SK-N-SH treated with all-trans-retinoic acid at 6 μM for 48 hours (cell line): ENCODE measurements at regions not wholly inside any gene's neighbourhood (a gene's known extent, or its start where the extent isn't known, plus 50 kb on each side); places are given as distances from the start of the nearest gene placed in this dataset.

Experiments
- ATAC-seq: fragments of 200-7000 bp; cut with Tn5 transposase; 3 replicates; pipeline ENCODE4 v1.9.1; 2020; ENCODE audit warnings: mild to moderate bottlenecking, moderate library complexity
- ARNTL ChIP-seq: fragments of 450-650 bp; formaldehyde crosslinking; IDR thresholded peaks from 2 replicates; pipeline ENCODE4 v1.5.0; 2020; ENCODE audit warnings: low read depth, mild to moderate bottlenecking, moderate library complexity, borderline replicate concordance
- BACH2 ChIP-seq: fragments of 250-450 bp; sonication (Bioruptor Pico); IDR thresholded peaks from 2 replicates; pipeline ENCODE4 v1.9.0; 2021; ENCODE audit warnings: mild to moderate bottlenecking, borderline replicate concordance
- CREB5 ChIP-seq: fragments of 250-450 bp; sonication (Bioruptor Pico); IDR thresholded peaks from 2 replicates; pipeline ENCODE4 v1.5.1; 2020; ENCODE audit warnings: low read depth, mild to moderate bottlenecking, moderate library complexity
- CSDC2 ChIP-seq: fragments of 250-450 bp; sonication (Bioruptor Pico); IDR thresholded peaks from 2 replicates; pipeline ENCODE4 v1.5.0; 2020; ENCODE audit warnings: mild to moderate bottlenecking, moderate library complexity
- GLIS3 ChIP-seq: fragments of 250-450 bp; sonication (Bioruptor Pico); IDR thresholded peaks from 2 replicates; pipeline ENCODE4 v1.5.0; 2020; ENCODE audit warnings: mild to moderate bottlenecking, moderate library complexity
- ISL1 ChIP-seq: fragments of 250-450 bp; sonication (Bioruptor Pico); IDR thresholded peaks from 2 replicates; pipeline ENCODE4 v2.1.2; 2022; ENCODE audit warnings: mild to moderate bottlenecking, moderate library complexity
- OSR1 ChIP-seq: fragments of 250-450 bp; sonication (Bioruptor Pico); IDR thresholded peaks from 2 replicates; pipeline ENCODE4 v1.8.0; 2022; ENCODE audit warnings: moderate library complexity, mild to moderate bottlenecking, inconsistent platforms
- PPARA ChIP-seq: fragments of 250-450 bp; sonication (Bioruptor Pico); IDR thresholded peaks from 2 replicates; pipeline ENCODE4 v1.5.0; 2020; ENCODE audit warnings: mild to moderate bottlenecking, borderline replicate concordance
- RARB ChIP-seq: fragments of 250-450 bp; sonication (Bioruptor Pico); IDR thresholded peaks from 2 replicates; pipeline ENCODE4 v1.8.0; 2021; ENCODE audit warnings: mild to moderate bottlenecking, moderate library complexity
- SNAI2 ChIP-seq: fragments of 250-450 bp; sonication (Bioruptor Pico); IDR thresholded peaks from 2 replicates; pipeline ENCODE4 v1.5.0; 2020; ENCODE audit warnings: mild to moderate bottlenecking, moderate library complexity
- TCF4 ChIP-seq: fragments of 250-450 bp; sonication (Bioruptor Pico); IDR thresholded peaks from 2 replicates; pipeline ENCODE4 v1.8.0; 2021; ENCODE audit warnings: mild to moderate bottlenecking, moderate library complexity, borderline replicate concordance
- TOX ChIP-seq: fragments of 250-450 bp; sonication (Bioruptor Pico); IDR thresholded peaks from 2 replicates; pipeline ENCODE4 v1.8.0; 2021; ENCODE audit warnings: mild to moderate bottlenecking, moderate library complexity, borderline replicate concordance
- TSHZ2 ChIP-seq: fragments of 250-450 bp; sonication (Bioruptor Pico); IDR thresholded peaks from 2 replicates; pipeline ENCODE4 v1.5.0; 2020; ENCODE audit warnings: mild to moderate bottlenecking, moderate library complexity
- ZC3H10 ChIP-seq: fragments of 250-450 bp; sonication (Bioruptor Pico); IDR thresholded peaks from 2 replicates; pipeline ENCODE4 v1.5.1; 2021; ENCODE audit warnings: mild to moderate bottlenecking, moderate library complexity
- ZFP3 ChIP-seq: fragments of 250-450 bp; sonication (Bioruptor Pico); IDR thresholded peaks from 2 replicates; pipeline ENCODE4 v1.5.0; 2020; ENCODE audit warnings: mild to moderate bottlenecking, moderate library complexity
- ZNF565 ChIP-seq: fragments of 450-650 bp; formaldehyde crosslinking; conservative IDR thresholded peaks from 2 replicates; pipeline ENCODE4 v1.5.0; 2020; ENCODE audit warnings: low read depth, mild to moderate bottlenecking, moderate library complexity
- ZNF70 ChIP-seq: fragments of 450-650 bp; formaldehyde crosslinking; IDR thresholded peaks from 2 replicates; pipeline ENCODE4 v1.5.0; 2020; ENCODE audit warnings: mild to moderate bottlenecking, moderate library complexity
- ZNF8 ChIP-seq: fragments of 450-650 bp; formaldehyde crosslinking; IDR thresholded peaks from 2 replicates; pipeline ENCODE4 v1.5.0; 2020; ENCODE audit warnings: mild to moderate bottlenecking, moderate library complexity
- TF ChIP-seq, protein P1 (sequence below): fragments of 250-450 bp; sonication (Bioruptor Pico); IDR thresholded peaks from 2 replicates; pipeline ENCODE4 v1.8.0; 2020; ENCODE audit warnings: mild to moderate bottlenecking, moderate library complexity, borderline replicate concordance
- TF ChIP-seq, protein P2 (sequence below): fragments of 250-450 bp; sonication (Bioruptor Pico); IDR thresholded peaks from 2 replicates; pipeline ENCODE4 v1.8.0; 2021; ENCODE audit warnings: low read depth, mild to moderate bottlenecking, moderate library complexity, borderline replicate concordance

DNA sequence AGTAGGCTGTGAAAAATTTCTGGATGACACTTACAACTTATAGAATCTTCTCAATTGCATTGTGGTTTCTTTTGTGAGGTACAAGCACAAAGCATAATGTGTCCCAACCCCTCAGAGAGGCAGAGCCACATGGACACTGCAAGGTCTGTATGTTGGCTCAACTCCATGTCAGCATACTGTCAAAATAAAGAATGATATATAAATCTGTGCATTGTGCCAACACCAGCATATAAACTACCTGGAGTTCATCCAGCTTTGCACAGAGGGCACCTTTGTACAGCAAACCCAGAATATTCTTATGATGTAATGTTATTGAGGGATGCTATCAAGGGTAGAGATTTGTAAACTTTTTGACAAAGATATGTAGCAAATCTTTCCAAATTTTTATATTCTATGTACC lies 1065.8 kb upstream of the MIR17HG start:
- ATAC-seq: no peak
- no peak for TF ChIP-seq ZNF70 (CRISPR knock-in tag)
- no peak for TF ChIP-seq RARB
- no peak for TF ChIP-seq TOX
- no peak for TF ChIP-seq GLIS3
- TF ChIP-seq PPARA (CRISPR knock-in tag): no peak
- no peak for TF ChIP-seq ZFP3 (CRISPR knock-in tag)
- TF ChIP-seq, protein P1, sequence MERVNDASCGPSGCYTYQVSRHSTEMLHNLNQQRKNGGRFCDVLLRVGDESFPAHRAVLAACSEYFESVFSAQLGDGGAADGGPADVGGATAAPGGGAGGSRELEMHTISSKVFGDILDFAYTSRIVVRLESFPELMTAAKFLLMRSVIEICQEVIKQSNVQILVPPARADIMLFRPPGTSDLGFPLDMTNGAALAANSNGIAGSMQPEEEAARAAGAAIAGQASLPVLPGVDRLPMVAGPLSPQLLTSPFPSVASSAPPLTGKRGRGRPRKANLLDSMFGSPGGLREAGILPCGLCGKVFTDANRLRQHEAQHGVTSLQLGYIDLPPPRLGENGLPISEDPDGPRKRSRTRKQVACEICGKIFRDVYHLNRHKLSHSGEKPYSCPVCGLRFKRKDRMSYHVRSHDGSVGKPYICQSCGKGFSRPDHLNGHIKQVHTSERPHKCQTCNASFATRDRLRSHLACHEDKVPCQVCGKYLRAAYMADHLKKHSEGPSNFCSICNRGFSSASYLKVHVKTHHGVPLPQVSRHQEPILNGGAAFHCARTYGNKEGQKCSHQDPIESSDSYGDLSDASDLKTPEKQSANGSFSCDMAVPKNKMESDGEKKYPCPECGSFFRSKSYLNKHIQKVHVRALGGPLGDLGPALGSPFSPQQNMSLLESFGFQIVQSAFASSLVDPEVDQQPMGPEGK (CRISPR knock-in tag): no peak
- TF ChIP-seq CREB5 (CRISPR knock-in tag): no peak
- TF ChIP-seq OSR1 (CRISPR knock-in tag): no peak
- TF ChIP-seq BACH2 (CRISPR knock-in tag): no peak
- TF ChIP-seq ZNF8 (CRISPR knock-in tag): no peak
- no peak for TF ChIP-seq ZC3H10
- TF ChIP-seq ISL1 (CRISPR knock-in tag): no peak
- TF ChIP-seq, protein P2, sequence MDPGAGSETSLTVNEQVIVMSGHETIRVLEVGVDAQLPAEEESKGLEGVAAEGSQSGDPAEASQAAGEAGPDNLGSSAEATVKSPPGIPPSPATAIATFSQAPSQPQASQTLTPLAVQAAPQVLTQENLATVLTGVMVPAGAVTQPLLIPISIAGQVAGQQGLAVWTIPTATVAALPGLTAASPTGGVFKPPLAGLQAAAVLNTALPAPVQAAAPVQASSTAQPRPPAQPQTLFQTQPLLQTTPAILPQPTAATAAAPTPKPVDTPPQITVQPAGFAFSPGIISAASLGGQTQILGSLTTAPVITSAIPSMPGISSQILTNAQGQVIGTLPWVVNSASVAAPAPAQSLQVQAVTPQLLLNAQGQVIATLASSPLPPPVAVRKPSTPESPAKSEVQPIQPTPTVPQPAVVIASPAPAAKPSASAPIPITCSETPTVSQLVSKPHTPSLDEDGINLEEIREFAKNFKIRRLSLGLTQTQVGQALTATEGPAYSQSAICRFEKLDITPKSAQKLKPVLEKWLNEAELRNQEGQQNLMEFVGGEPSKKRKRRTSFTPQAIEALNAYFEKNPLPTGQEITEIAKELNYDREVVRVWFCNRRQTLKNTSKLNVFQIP (CRISPR knock-in tag): no peak
- no peak for TF ChIP-seq SNAI2 (CRISPR knock-in tag)
- TF ChIP-seq TCF4 (CRISPR knock-in tag): no peak
- no peak for TF ChIP-seq ZNF565 (CRISPR knock-in tag)

DNA sequence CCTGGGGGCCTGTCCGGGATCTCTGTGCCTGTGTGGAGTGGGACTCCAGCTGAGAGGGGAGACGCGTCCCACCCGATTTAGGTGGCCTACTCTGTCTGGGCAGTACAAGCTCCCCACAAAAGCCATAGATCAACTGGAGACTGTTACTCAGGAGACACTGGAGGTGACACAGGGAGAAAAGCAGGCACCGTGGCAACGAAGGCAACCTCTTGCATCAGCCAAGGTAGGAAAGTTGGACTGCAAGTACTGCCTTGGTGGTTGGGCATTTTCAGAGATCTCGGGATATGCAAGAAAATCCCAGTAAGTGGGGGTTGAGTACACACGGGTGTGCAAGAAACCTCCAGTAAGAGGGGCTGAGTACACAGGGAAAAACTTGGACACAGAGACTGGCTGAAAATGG lies 1060.0 kb upstream of the MIR17HG start:
- ATAC-seq: no peak
- TF ChIP-seq TSHZ2 (CRISPR knock-in tag): no peak
- no peak for TF ChIP-seq BACH2 (CRISPR knock-in tag)
- TF ChIP-seq SNAI2 (CRISPR knock-in tag): no peak
- TF ChIP-seq ZNF565 (CRISPR knock-in tag): no peak
- TF ChIP-seq PPARA (CRISPR knock-in tag): no peak

DNA sequence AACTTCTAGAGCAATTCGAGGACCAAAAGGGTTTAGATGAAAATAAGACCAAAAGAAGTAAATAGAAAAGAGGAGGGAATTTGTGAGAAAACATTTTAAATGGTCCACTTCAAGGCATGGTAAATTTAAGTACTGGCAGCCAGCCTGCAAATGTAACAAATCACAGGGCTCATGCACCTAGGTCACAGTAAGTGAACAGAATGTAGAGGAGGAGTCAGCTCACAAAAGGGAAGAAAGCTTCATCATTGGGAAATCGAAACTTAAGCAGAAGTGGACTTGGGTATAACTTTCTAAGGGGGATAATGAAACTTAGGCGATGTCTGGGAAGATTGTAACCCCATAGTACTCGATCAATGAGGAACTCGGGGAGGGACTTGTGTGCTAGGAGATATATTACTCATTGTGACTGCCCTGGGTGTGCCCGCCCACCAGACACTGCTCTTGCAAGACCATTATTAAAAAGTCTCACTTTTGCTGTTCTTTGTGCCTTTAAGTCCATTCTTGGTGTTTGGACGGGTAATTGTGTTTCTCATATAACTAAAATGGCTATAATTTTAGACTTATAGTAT lies 1053.6 kb upstream of the MIR17HG start:
- ATAC-seq: no peak
- TF ChIP-seq PPARA (CRISPR knock-in tag): no peak
- TF ChIP-seq ARNTL (CRISPR knock-in tag): no peak
- TF ChIP-seq TSHZ2 (CRISPR knock-in tag): no peak
- TF ChIP-seq ZC3H10: no peak
- no peak for TF ChIP-seq BACH2 (CRISPR knock-in tag)
- no peak for TF ChIP-seq CSDC2 (CRISPR knock-in tag)
